Progenitor cell of endocrine pancreas (in vitro differentiated cells): ENCODE measurements at regions not wholly inside any gene's neighbourhood (a gene's known extent, or its start where the extent isn't known, plus 50 kb on each side); places are given as distances from the start of the nearest gene placed in this dataset.

ENCODE experiments used
- DNase-seq: peaks from one replicate; pipeline ENCODE4 v3.0.0; 2021; ENCODE audit warnings: low spot score; ENCODE audit not compliant: unreplicated experiment
- H3K27ac Mint-ChIP-seq: 2 replicates; pipeline ENCODE4 v1.8.0; 2021; ENCODE audit warnings: mild to moderate bottlenecking, moderate library complexity, mixed read lengths
- H3K27me3 Mint-ChIP-seq: 2 replicates; pipeline ENCODE4 v1.8.0; 2021; ENCODE audit warnings: mixed read lengths
- H3K36me3 Mint-ChIP-seq: 2 replicates; pipeline ENCODE4 v1.8.0; 2022; ENCODE audit warnings: mixed read lengths; ENCODE audit not compliant: insufficient read depth
- H3K4me1 Mint-ChIP-seq: 2 replicates; pipeline ENCODE4 v1.8.0; 2021; ENCODE audit warnings: low read depth, mixed read lengths
- H3K4me3 Mint-ChIP-seq: 2 replicates; pipeline ENCODE4 v1.8.0; 2021; ENCODE audit warnings: low read depth, mild to moderate bottlenecking, moderate library complexity, mixed read lengths
- H3K9me3 Mint-ChIP-seq: 2 replicates; pipeline ENCODE4 v1.8.0; 2021; ENCODE audit warnings: low read depth, mixed read lengths
- CTCF ChIP-seq: fragments of 200-600 bp; sonication (generic); IDR thresholded peaks from one replicate; pipeline ENCODE4 v1.5.0; 2021; ENCODE audit warnings: antibody characterized with exemption, mild to moderate bottlenecking; ENCODE audit not compliant: unreplicated experiment

GRCh38 chr2:14910654-14911053 lies 278.1 kb downstream of the LRATD1 start:
- Mint-ChIP-seq H3K27me3 (no peaks in the 10 kb centered on the region), H3K27ac (no peak overlapping the region), H3K36me3 (no peaks in the 10 kb centered on the region), H3K4me1 (peaks cover 12% of the 10 kb centered on the region), H3K9me3 (peaks cover 12% of the 10 kb centered on the region), H3K4me3 (no peak overlapping the region)
- no peak for TF ChIP-seq CTCF
- DNase-seq = no peak

- no peak overlapping the region for H3K4me3 Mint-ChIP-seq
- H3K27me3 Mint-ChIP-seq = no peaks in the 10 kb centered on the region
- no peak overlapping the region for H3K27ac Mint-ChIP-seq
- H3K4me1 Mint-ChIP-seq = peaks cover 27% of the 10 kb centered on the region
- H3K36me3 Mint-ChIP-seq = no peaks in the 10 kb centered on the region
- DNase-seq = no peak
- TF ChIP-seq CTCF = no peak
- H3K9me3 Mint-ChIP-seq = peaks cover 15% of the 10 kb centered on the region
Observed at GRCh38 chr2:14915983-14916382, 283.5 kb downstream of the LRATD1 start.

GRCh38 chr2:14923820-14924580 lies 291.5 kb downstream of the LRATD1 start:
- no peak overlapping the region for H3K4me3 Mint-ChIP-seq
- peaks cover 5% of the 10 kb centered on the region for H3K36me3 Mint-ChIP-seq
- DNase-seq = no peak
- no peaks in the 10 kb centered on the region for H3K27me3 Mint-ChIP-seq
- no peak overlapping the region for H3K27ac Mint-ChIP-seq
- no peak for TF ChIP-seq CTCF
- peaks cover 7% of the 10 kb centered on the region for H3K4me1 Mint-ChIP-seq
- peaks cover 16% of the 10 kb centered on the region for H3K9me3 Mint-ChIP-seq

- no peak for DNase-seq
- peaks cover 14% of the 10 kb centered on the region for H3K4me1 Mint-ChIP-seq
- peaks cover 7% of the 10 kb centered on the region for H3K36me3 Mint-ChIP-seq
- no peak overlapping the region for H3K4me3 Mint-ChIP-seq
- no peak overlapping the region for H3K27ac Mint-ChIP-seq
- H3K27me3 Mint-ChIP-seq = no peaks in the 10 kb centered on the region
- no peak for TF ChIP-seq CTCF
- peaks cover 18% of the 10 kb centered on the region for H3K9me3 Mint-ChIP-seq
Observed at GRCh38 chr2:14925471-14925870, 293.0 kb downstream of the LRATD1 start.

- Mint-ChIP-seq H3K36me3 (peaks cover 7% of the 10 kb centered on the region), H3K4me3 (no peak overlapping the region), H3K9me3 (peaks cover 18% of the 10 kb centered on the region), H3K27ac (no peak overlapping the region), H3K27me3 (no peaks in the 10 kb centered on the region), H3K4me1 (peaks cover 31% of the 10 kb centered on the region)
- no peak for DNase-seq
- TF ChIP-seq CTCF = no peak
Observed at GRCh38 chr2:14927021-14927564, 294.6 kb downstream of the LRATD1 start.
